HG02981 (cell line): ENCODE measurements at regions not wholly inside any gene's neighbourhood (a gene's known extent, or its start where the extent isn't known, plus 50 kb on each side); places are given as distances from the start of the nearest gene placed in this dataset.

Experiments
- ATAC-seq: cut with Tn5 transposase; IDR thresholded peaks from one replicate; pipeline ENCODE4 v1.9.1; 2021; ENCODE audit warnings: mild to moderate bottlenecking, moderate library complexity; ENCODE audit not compliant: unreplicated experiment

DNA sequence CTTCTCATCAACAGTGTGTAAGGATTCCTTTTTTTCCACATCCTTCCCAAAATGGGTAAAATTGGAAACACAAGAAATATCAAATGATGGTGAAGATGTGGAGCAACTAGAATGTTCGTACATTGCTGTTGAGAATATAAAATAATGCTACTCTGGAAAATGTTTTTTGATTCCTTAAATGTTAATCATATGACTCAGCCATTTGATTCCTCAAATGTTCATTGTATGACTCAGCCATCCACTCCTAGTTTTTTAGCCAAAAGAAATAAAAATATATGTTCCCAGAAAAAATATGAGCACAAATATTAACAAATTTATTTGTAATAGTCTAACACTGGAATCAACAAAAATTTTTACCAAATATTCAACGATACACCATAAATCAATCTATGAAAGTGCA is 1108.6 kb downstream of the LRFN5 start:
- ATAC-seq = no peak

DNA sequence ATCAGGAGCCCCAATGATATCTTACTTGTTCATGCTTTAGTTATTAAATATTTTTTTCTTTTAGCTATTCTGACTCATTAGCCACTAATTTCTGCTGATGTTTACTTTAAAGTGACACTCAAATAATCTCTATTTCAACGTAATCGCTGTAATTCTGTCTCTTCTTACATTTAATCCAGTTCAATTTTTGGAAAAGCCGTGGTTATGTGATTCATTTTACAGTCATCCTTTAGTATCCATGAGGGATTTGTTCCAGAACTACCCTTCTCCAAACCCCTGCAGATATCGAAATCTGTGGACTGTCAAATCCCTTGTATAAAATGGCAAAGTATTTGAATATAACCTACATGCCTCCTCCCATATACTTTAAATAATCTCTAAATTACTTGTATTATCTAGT is 1103.4 kb downstream of the LRFN5 start:
- no peak for ATAC-seq

GRCh38 chr14:42703501-42703900 is 1096.8 kb downstream of the LRFN5 start:
- ATAC-seq = no peak

DNA sequence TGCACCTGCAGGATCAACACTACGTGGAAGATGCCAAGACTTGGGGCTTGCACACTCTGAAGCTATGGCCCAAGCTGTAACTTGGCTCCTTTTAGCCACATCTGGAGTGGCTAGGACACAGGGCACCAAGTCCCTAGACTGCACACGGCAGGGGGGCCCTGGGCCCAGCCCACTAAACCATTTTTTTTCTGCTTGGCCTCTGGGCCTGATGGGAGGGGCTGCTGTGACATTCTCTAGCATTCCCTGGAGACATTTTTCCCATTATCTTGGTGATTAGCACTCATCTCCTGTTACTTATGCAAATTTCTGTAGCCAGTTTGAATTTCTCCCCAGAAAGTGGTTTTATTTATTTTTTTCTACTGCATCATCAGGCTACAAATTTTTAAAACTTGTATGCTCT is 1080.7 kb downstream of the LRFN5 start:
- no peak for ATAC-seq

DNA sequence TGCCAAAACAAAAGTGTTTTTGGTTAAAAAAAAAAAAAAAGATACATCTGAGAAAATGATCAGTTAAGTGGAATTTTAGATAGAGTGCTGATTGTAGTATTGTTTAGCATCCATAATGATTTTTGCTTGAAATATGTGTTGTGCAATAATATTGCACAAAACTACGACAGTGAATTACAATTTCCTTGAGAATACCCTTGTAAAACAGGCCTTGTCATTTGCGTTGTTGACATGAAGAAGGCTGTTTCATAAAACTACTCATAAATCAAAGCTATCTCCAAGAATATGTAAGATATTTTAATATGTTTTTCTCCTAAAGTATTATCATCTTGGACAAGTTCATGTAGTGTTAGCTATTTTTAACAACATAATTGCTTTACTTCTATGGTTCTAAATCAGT is 1077.0 kb downstream of the LRFN5 start:
- ATAC-seq = no peak

- no peak for ATAC-seq
Observed at GRCh38 chr14:42676636-42677035, 1070.0 kb downstream of the LRFN5 start.

DNA sequence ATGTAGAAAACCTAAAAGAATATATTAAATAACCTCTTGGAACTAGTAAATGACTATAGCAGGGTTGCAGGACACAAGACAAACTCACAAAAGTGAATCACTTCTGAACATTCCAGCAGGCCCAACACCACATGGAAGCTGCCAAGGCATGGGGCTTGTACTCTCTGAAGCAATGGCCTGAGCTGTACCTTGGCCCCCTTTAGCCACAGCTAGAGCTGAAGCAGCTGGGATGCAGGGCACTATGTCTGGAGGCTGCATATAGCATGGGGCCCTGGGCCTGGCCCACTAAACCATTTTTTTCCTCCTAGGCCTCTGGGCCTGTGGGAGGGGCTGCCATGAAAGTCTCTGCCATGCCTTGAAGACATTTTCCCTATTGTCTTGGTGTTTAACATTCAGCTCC is 1067.3 kb downstream of the LRFN5 start:
- no peak for ATAC-seq

GRCh38 chr14:42671636-42672035 is 1065.0 kb downstream of the LRFN5 start:
- ATAC-seq = no peak

- ATAC-seq = no peak
Observed at GRCh38 chr14:42665083-42665482, 1058.4 kb downstream of the LRFN5 start.

GRCh38 chr14:42664190-42664589 is 1057.5 kb downstream of the LRFN5 start:
- no peak for ATAC-seq

DNA sequence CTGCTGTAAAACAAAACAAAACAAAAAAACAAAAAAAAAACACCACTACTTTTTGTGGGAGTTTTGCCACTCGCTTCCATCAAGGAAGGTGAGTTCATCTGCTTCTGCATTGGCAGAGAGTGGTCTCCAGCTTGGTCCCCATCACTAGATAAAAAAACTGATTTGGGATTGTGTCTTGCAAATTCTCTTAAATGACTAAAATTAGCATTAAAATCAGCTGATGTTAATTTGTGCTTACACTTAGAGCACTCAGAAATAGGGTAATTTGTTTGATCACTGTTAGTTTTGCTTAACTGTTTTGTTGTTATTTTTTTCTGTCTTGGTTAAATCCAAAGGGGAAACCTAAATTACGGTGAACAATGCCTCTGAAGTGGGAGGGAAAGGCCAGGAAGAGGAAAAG is 1048.0 kb downstream of the LRFN5 start:
- no peak for ATAC-seq

DNA sequence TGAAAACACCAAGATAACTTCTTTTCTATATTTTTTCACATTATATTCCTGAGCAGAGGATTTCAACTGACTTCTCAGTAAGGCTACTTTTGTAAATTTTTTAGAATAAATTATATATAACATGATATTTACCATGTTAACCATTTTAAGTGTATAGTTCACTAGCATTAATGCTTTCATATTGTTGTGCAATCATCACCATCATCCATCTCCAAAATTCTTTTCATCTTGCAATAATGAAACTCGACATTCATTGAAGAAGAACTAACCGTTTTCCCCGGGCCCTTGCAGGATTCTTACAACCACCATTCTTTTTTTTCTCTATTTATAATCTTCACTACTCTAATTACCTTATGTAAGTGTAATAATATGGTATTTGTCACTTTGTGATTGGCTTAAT is 1036.1 kb downstream of the LRFN5 start:
- no peak for ATAC-seq

DNA sequence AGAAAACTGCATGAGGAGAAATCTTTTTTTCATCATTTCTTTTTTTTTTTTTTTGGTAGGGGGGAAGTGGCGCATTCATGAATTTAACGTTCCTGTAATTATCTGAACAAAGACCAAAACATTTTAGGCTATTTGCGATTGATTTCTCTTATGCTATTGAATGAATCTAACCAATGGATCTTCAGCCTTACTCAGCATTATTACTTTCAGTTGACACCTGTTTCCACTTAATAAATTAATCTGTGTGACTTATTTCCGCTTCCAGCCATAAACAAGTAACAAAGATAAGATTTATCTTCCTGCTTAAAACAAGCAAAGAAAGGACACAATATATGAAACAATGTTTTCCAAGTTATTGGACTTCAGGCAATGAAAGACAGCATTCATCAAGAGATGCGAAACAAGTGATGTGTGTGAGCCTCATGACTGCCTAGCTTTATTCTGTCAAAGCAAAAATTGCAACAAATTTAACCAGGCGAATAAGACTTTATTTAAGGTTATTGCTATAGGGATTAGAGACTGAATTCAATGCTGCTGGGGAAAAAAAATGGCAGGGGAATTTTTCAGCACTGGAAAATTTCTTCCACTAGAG is 1026.9 kb downstream of the LRFN5 start:
- no peak for ATAC-seq

DNA sequence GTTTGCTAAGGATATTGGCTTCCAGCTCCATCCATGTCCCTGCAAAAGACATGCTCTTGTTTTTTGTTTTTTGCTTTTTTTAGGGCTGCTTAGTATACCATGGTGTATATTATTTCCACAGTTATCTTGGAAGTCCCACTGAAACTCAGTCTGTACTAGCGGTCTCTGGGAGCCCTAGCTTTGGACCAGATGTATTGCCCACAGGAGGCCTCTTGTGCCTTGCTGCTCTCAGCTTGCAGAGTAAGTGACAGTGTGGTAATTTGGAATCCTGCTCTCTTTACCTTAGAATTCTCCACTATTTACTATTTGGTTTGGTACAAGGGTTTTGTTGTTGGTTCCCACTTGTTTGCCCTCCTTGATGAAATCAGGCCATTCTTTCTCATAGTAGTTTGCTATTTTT is 1022.9 kb downstream of the LRFN5 start:
- ATAC-seq = no peak

- ATAC-seq = no peak
Observed at GRCh38 chr14:42628602-42629001, 1021.9 kb downstream of the LRFN5 start.

DNA sequence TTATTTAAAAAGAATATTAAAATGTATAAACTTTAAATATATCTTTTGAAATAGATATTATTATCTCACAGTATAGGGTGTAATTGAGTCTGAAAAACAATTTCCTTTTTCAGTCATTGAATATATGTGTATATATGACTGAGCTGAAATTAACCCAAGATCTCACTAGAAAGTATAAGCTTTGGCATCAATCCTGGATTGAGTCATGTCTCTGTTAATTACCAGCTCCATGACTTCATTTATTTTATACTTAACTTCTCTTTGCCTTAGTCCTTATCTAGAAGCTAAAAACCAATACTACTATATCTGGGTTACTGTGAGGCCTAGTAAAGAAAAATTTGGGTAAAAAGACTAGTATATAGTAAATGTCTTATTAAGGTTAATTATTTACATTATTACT is 1020.3 kb downstream of the LRFN5 start:
- ATAC-seq = no peak

- ATAC-seq = no peak
Observed at GRCh38 chr14:42624980-42625761, 1018.5 kb downstream of the LRFN5 start.

DNA sequence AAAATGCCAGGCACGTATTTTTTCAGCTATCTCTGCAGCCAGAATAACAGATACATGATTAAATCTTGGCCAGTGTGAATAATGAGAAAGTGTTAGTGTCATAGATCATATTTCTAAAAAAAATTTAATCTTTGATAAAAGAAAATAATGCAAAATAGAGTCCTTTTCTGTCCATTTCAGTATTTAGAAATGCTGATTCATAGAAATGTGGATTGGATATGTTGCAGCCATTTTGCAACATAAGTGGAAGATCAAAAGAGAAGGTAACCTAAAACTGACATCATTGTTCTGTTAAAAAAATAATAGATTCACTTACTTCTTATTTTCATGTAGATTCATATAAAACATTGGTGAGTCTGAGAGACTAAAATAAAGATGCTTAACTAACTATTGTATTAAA is 1010.3 kb downstream of the LRFN5 start:
- ATAC-seq = no peak

GRCh38 chr14:42606839-42607238 is 1000.2 kb downstream of the LRFN5 start:
- no peak for ATAC-seq

- ATAC-seq = no peak
Observed at GRCh38 chr14:42602336-42602845, 995.7 kb downstream of the LRFN5 start.

GRCh38 chr14:42572032-42572431 is 965.4 kb downstream of the LRFN5 start:
- ATAC-seq = no peak

GRCh38 chr14:42569227-42569626 is 962.6 kb downstream of the LRFN5 start:
- ATAC-seq = no peak

- ATAC-seq = no peak
Observed at GRCh38 chr14:42565556-42565955, 958.9 kb downstream of the LRFN5 start.
